WTC11 (cell line): ENCODE measurements at regions not wholly inside any gene's neighbourhood (a gene's known extent, or its start where the extent isn't known, plus 50 kb on each side); places are given as distances from the start of the nearest gene placed in this dataset.

Experiments
- ATAC-seq: fragments of 200-7000 bp; cut with Tn5 transposase; 2 replicates; pipeline ENCODE4 v1.10.0; 2021; ENCODE audit warnings: mild to moderate bottlenecking, moderate library complexity
- CTCF ChIA-PET: fragments of 300-600 bp; sonication (Branson Sonifier 250); formaldehyde crosslinking; loops from one replicate; lab custom pipeline; 2021; ENCODE audit warnings: antibody characterized with exemption; lab: Charles Lee
- POLR2A ChIA-PET: fragments of 350-600 bp; sonication (Branson Sonifier 250); formaldehyde crosslinking; loops from one replicate; lab custom pipeline; 2021; ENCODE audit warnings: antibody characterized with exemption; lab: Charles Lee
- DNase-seq: peaks from one replicate; pipeline ENCODE4 v3.0.0; 2021; ENCODE audit warnings: low spot score
- H3K27ac Mint-ChIP-seq: 2 replicates; pipeline ENCODE4 v1.8.0; 2021; ENCODE audit warnings: mixed read lengths
- H3K27me3 Mint-ChIP-seq: 2 replicates; pipeline ENCODE4 v1.8.0; 2021; ENCODE audit warnings: low read depth, mild to moderate bottlenecking, moderate library complexity, mixed read lengths
- H3K36me3 Mint-ChIP-seq: 2 replicates; pipeline ENCODE4 v1.8.0; 2021; ENCODE audit warnings: mixed read lengths
- H3K4me1 Mint-ChIP-seq: 2 replicates; pipeline ENCODE4 v1.8.0; 2022; ENCODE audit warnings: mixed read lengths
- H3K4me3 Mint-ChIP-seq: 2 replicates; pipeline ENCODE4 v1.8.0; 2021; ENCODE audit warnings: mild to moderate bottlenecking, moderate library complexity, mixed read lengths
- H3K9me3 Mint-ChIP-seq: 2 replicates; pipeline ENCODE4 v1.8.0; 2021; ENCODE audit warnings: mixed read lengths
- ATF2 ChIP-seq: sonication (generic); formaldehyde crosslinking; IDR thresholded peaks from 2 replicates; pipeline ENCODE4 v1.8.1; 2022; ENCODE audit warnings: low read depth, missing genetic modification reagents, borderline replicate concordance
- CREB1 ChIP-seq: sonication (generic); formaldehyde crosslinking; IDR thresholded peaks from 2 replicates; pipeline ENCODE4 v1.8.0; 2023; ENCODE audit warnings: mild to moderate bottlenecking, missing genetic modification reagents
- ELF4 ChIP-seq: sonication (generic); formaldehyde crosslinking; IDR thresholded peaks from 2 replicates; pipeline ENCODE4 v1.8.1; 2022; ENCODE audit warnings: low read depth, mild to moderate bottlenecking, moderate library complexity, missing genetic modification reagents
- FOXJ3 ChIP-seq: sonication (generic); formaldehyde crosslinking; IDR thresholded peaks from 2 replicates; pipeline ENCODE4 v1.9.0; 2021; ENCODE audit warnings: missing genetic modification reagents, mild to moderate bottlenecking, borderline replicate concordance
- FOXP4 ChIP-seq: sonication (generic); formaldehyde crosslinking; IDR thresholded peaks from 2 replicates; pipeline ENCODE4 v1.8.0; 2022; ENCODE audit warnings: mild to moderate bottlenecking, missing genetic modification reagents
- GTF2I ChIP-seq: fragments of 250-450 bp; sonication (Bioruptor Pico); conservative IDR thresholded peaks from 2 replicates; pipeline ENCODE4 v1.4.0; 2021; ENCODE audit warnings: mild to moderate bottlenecking
- IRF1 ChIP-seq: sonication (generic); formaldehyde crosslinking; IDR thresholded peaks from 2 replicates; pipeline ENCODE4 v1.8.0; 2023; ENCODE audit warnings: missing genetic modification reagents
- JAZF1 ChIP-seq: fragments of 250-450 bp; sonication (Bioruptor Pico); IDR thresholded peaks from 2 replicates; pipeline ENCODE4 v1.9.0; 2021; ENCODE audit warnings: moderate library complexity, mild to moderate bottlenecking, inconsistent platforms
- MLX ChIP-seq: sonication (generic); formaldehyde crosslinking; IDR thresholded peaks from 2 replicates; pipeline ENCODE4 v1.8.1; 2023; ENCODE audit warnings: mild to moderate bottlenecking, missing genetic modification reagents, moderate library complexity
- OVOL2 ChIP-seq: fragments of 250-450 bp; sonication (Bioruptor Pico); IDR thresholded peaks from 2 replicates; pipeline ENCODE4 v1.9.0; 2021; ENCODE audit warnings: mild to moderate bottlenecking, borderline replicate concordance
- PRDM15 ChIP-seq: sonication (generic); formaldehyde crosslinking; IDR thresholded peaks from 2 replicates; pipeline ENCODE4 v1.8.0; 2022; ENCODE audit warnings: missing genetic modification reagents
- PREB ChIP-seq: sonication (generic); formaldehyde crosslinking; IDR thresholded peaks from 2 replicates; pipeline ENCODE4 v1.8.1; 2022; ENCODE audit warnings: mild to moderate bottlenecking, missing genetic modification reagents, moderate library complexity, borderline replicate concordance
- RELA ChIP-seq: sonication (generic); formaldehyde crosslinking; IDR thresholded peaks from 2 replicates; pipeline ENCODE4 v1.8.1; 2022; ENCODE audit warnings: missing genetic modification reagents, mild to moderate bottlenecking, borderline replicate concordance
- TCF7 ChIP-seq: sonication (generic); formaldehyde crosslinking; IDR thresholded peaks from 2 replicates; pipeline ENCODE4 v1.8.0; 2022; ENCODE audit warnings: mild to moderate bottlenecking, low read depth, missing genetic modification reagents, moderate library complexity
- USF1 ChIP-seq: sonication (generic); formaldehyde crosslinking; IDR thresholded peaks from 2 replicates; pipeline ENCODE4 v1.8.0; 2022; ENCODE audit warnings: mild to moderate bottlenecking, missing genetic modification reagents
- ZNF138 ChIP-seq: sonication (generic); formaldehyde crosslinking; conservative IDR thresholded peaks from 2 replicates; pipeline ENCODE4 v1.8.1; 2022; ENCODE audit warnings: mild to moderate bottlenecking, moderate library complexity, missing genetic modification reagents
- ZNF423 ChIP-seq: fragments of 250-450 bp; sonication (Bioruptor Pico); IDR thresholded peaks from 2 replicates; pipeline ENCODE4 v2.1.2; 2022; ENCODE audit warnings: mild to moderate bottlenecking, moderate library complexity

GRCh38 chr10:29748109-29748650 lies 113.4 kb upstream of the SVIL start (continued):
- TF ChIP-seq ZNF138 (CRISPR knock-in tag) = no peak
- no peak for TF ChIP-seq PREB (CRISPR knock-in tag)
- no peak for TF ChIP-seq OVOL2 (CRISPR knock-in tag)

GRCh38 chr10:29746080-29746797 lies 111.5 kb upstream of the SVIL start:
- ChIA-PET CTCF (interaction anchor here (0.7 to 0.8 kb wide), 2 partner anchors 10 to 199 kb away, joined by 3 to 4 read pairs; no protein-coding TSS in a partner anchor), POLR2A (interaction anchor here (0.7 kb wide), 1 partner anchor 69 kb away, joined by 3 read pairs; no protein-coding TSS in a partner anchor)
- no peak for DNase-seq
- Mint-ChIP-seq H3K36me3 (no peaks in the 10 kb centered on the region), H3K27me3 (no peaks in the 10 kb centered on the region), H3K27ac (no peak overlapping the region), H3K4me1 (peaks cover 4% of the 10 kb centered on the region), H3K9me3 (no peaks in the 10 kb centered on the region), H3K4me3 (no peak overlapping the region)
- ATAC-seq = no peak
- TF ChIP-seq MLX (CRISPR knock-in tag) (no peak), TCF7 (no peak), ZNF423 (CRISPR knock-in tag) (no peak), CREB1 (CRISPR knock-in tag) (no peak), ELF4 (CRISPR knock-in tag) (no peak)

GRCh38 chr10:29740981-29741545 lies 106.3 kb upstream of the SVIL start:
- Mint-ChIP-seq H3K9me3 (no peaks in the 10 kb centered on the region), H3K27ac (no peak overlapping the region), H3K4me3 (no peak overlapping the region), H3K4me1 (peaks cover 12% of the 10 kb centered on the region), H3K27me3 (peaks cover 20% of the 10 kb centered on the region), H3K36me3 (no peaks in the 10 kb centered on the region)
- ChIA-PET CTCF (no interaction called here), POLR2A (interaction anchor here (0.6 kb wide), 1 partner anchor 608 kb away, joined by 3 read pairs; the partner anchor contains the start of gene MTPAP)
- TF ChIP-seq JAZF1 (CRISPR knock-in tag) (no peak), ATF2 (CRISPR knock-in tag) (no peak), IRF1 (CRISPR knock-in tag) (no peak), PRDM15 (CRISPR knock-in tag) (no peak), USF1 (CRISPR knock-in tag) (no peak), FOXJ3 (CRISPR knock-in tag) (no peak), GTF2I (CRISPR knock-in tag) (no peak), FOXP4 (CRISPR knock-in tag) (no peak), RELA (no peak)
- DNase-seq = no peak
- no peak for ATAC-seq
